NCI-H526 treated with DMSO at 0.1 percent for 48 hours (cell line): ENCODE measurements at regions not wholly inside any gene's neighbourhood (a gene's known extent, or its start where the extent isn't known, plus 50 kb on each side); places are given as distances from the start of the nearest gene placed in this dataset.
"Not testable (repeated sequence)": the region's sequence is repeated elsewhere in the genome, so short reads cannot be mapped to it uniquely, and the experiment has no call there.

ENCODE experiments used
- DNase-seq: peaks from one replicate; lab custom pipeline; 2025; lab: John Stamatoyannopoulos, UW

DNA sequence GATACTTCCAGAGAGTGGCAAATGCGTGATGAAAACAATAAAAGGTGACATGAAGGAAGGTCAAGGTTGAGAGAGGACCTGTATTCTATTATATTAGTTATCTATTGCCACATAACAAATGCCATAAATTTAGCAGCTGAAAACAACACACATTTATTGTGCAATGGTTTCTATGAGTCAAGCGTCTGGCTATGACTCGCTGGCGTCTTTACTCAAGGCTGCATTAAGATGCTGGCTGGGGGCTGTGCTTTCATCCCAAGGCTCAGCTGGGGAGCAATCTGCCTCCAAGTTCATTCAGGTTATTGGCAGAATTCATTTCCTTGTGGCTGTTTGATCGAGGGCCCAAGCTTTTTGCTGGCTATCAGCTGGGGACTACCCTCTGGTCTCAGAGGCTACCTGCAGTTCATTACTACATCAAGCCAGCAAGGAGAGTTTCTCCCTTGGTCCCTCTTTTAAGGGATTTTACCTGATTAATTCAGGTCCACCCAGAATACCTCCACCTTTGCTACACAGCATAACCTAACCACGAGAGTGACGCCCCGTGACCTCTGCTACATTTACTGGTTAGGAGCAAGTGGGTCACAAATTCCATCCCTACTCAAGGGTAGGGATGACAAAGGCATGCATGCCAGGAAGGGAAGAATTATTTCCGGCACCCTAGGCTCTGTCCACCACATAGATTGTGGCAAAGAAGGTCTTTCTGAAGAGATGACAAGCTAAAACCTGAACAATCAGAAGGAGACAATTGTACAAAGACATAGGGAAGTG is 549.1 kb downstream of the MN1 start:
- no peak for DNase-seq

DNA sequence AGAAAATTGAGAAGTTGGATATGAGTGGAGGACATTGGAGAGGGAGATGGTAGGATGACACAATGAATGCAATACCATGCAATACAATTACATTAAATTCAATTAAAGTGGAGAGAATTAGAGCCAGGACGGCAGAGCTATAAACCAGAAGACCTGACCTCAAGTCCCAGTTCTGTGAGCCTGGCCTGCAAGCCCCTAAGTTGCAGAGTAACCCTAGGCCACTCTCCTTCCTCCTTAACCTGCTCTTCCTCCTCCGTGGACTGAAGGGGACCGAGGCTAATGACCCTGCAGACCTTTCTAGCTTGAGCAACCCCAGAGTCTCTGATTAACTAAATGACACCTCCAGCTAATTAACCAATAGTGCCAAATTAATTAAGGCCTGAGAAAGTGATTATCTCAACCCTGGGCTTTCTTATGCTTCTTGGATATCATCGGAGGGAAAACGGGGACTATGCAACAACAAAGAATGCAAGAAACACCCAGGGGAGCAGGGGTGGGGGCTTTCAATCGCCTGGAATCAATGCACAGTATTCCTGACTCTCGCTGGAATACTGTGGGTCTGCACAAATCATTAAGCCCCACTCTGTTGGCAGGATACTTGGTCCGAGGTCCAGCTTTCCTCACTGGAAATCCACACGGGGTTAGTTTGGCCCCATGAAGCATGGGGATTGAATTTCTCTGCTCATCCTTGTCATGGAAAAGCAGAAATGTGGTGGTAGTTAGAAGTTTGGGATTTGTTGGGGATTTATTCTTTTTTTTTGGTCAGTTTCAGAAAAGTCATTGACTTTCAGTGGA is 548.3 kb downstream of the MN1 start:
- DNase-seq = no peak

GRCh38 chr22:27254063-27254462 is 547.5 kb downstream of the MN1 start:
- DNase-seq = not testable (repeated sequence)

DNA sequence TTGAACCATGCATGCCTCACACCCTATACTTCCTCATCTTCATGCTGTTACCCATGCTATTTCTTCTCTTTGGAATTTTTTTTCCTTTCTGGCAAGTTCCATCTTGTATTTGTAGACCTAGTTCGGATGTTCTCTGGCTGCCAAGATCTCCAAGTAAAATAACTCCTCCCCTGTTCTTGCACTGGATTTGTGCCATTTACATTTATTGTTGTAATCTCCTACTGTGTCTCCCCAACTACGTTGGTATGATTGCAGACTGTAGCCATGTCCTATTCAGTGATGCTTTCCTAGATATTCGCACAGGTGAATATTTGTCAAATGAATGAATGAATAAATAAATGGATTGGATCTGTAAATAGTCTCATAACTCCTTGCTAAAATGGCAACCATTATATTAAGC is 546.0 kb downstream of the MN1 start:
- no peak for DNase-seq

DNA sequence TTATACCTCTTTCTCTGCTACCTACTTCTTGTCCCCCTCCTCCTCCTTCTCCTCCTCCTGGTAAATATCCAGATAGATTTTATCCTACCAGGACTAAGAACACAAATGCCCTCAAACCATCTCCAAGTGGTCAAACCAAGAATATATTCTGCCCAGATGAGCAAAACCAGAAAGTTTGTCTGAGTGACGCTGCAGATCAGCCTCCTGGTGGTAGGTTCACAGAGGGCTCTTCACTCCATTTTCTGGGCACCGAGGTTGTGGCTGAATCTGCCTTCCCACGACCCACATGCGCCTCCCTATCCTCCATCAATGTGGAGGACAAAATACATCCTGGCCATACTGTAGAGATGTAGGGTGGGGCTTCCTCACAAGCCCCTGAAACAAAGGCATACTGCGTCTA is 543.6 kb downstream of the MN1 start:
- DNase-seq = no peak

- no peak for DNase-seq
Measured at GRCh38 chr22:27258616-27259172, 542.9 kb downstream of the MN1 start.

GRCh38 chr22:27259433-27259832 is 542.1 kb downstream of the MN1 start:
- no peak for DNase-seq

DNA sequence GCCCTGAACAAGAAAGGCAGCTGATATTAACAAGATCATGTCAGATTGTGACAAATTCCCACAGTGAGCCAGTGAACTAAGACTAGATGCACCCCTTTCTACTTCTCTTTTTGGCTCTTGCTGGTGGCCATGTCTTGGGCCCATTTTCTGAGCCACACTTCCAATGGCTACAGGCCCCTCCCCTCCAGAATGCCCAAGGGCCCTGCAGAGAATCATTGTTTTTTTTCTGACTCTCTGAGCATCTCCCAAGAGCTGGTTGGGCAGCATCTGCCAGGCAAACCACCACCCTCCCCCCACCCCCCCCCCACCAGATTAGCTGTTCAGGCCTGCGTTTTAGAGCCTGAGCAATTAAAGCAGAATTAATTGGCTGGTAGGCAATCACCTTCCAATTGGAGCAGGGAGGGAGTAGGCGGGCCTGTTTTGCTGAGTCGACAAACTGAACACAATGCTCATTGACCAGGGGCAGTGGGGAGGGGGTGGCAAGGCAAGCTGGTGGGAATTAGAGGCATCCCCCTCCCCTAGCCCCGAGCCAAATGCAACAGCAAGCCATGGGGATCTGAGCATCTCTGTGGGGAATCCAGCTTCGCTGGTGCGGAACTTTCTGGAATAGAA is 541.4 kb downstream of the MN1 start:
- DNase-seq = no peak

DNA sequence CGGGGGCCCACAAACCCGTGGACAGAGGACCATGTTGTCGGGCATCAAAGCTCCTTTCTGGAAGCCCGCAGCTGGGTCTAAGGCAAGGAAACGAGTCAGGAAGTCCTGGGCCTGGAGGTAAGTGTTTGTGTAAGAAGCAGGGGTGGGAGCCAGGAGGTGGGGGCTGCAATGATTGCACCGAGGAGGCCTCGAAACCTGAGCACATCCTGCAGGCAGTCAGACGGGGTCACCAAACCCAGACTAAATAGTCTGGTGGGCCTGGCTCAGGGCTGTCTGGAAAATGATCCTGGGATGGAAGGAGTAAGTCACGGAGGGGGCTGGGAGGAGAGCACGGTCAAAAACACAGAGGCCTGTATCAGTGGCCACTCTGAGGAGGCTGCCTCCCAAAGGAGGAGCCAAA is 539.2 kb downstream of the MN1 start:
- DNase-seq = no peak

- DNase-seq = no peak
Measured at GRCh38 chr22:27264184-27264583, 537.4 kb downstream of the MN1 start.

DNA sequence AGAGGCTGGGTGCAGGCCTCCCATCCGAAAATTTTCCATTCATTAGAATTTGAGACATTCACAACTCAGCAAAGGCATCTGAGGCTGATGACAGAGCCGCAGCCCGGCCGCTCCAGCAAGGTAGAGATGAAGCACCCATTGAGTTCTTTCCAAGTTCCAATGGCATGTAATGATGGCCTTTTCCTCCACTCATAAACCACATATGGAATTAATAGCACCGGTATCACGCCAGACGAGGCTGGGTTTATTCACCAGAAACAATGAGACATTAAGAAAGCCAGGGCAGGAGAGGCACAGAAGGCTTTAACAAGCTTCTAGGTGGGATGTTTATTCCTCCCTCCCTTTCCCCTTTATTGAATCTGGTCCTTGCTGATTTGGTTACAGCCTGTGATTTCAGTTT is 534.4 kb downstream of the MN1 start:
- DNase-seq = no peak

GRCh38 chr22:27269751-27270543 is 531.6 kb downstream of the MN1 start:
- DNase-seq = no peak

DNA sequence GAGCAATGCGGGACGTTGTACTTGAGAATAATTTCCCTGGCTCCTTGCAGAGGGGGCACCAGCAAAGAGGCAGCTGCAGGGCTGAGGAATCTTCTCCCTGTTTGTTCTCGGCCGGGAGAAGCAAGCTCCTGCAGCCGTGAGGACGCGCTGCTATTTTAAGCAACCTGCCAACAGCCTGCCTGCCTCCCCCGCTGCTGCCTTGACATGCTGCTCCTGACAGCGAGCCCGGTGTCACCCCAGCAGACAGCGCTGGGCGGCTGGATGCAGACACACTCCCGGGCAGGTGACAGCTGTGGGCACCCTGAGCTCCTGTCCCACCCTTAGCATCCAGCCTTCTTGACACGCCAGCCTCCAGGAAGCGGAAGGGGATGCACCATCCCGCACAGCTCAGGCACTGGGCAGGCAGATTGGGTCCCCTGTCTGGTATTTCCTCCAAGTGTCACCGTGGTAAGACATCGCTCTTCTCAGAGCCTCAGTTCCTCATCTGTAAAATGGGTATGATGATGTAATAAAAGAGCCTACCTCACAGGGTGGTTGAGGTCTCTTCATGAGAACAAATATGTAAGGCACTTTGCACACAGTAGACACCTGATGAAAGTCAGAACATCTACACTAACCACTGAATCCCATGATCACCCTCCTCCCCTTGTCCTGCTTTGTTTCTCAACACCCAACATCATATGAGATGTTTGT is 530.6 kb downstream of the MN1 start:
- DNase-seq = no peak

DNA sequence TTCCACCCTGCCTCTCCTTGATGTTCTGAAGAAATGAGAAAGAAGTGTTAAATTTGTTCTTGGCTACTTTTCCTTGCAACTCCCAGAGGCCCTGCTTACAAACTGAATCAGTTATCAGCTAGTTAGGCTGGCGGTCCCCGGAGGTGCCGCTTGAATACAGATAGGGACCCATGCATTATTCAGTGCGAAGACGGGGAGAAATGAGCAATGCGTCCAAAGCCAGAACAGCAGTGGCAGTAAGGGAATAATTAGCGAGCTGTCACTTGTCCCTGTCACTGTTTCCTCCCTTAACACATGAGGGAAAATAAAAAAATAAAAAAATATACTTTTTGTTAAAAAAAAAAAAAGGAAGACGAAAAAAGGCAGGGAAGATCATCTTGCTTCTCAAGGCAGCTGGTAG is 528.1 kb downstream of the MN1 start:
- no peak for DNase-seq

GRCh38 chr22:27273853-27274252 is 527.7 kb downstream of the MN1 start:
- no peak for DNase-seq

- DNase-seq = no peak
Measured at GRCh38 chr22:27274770-27275449, 526.6 kb downstream of the MN1 start.

- DNase-seq = no peak
Measured at GRCh38 chr22:27278946-27279345, 522.6 kb downstream of the MN1 start.

DNA sequence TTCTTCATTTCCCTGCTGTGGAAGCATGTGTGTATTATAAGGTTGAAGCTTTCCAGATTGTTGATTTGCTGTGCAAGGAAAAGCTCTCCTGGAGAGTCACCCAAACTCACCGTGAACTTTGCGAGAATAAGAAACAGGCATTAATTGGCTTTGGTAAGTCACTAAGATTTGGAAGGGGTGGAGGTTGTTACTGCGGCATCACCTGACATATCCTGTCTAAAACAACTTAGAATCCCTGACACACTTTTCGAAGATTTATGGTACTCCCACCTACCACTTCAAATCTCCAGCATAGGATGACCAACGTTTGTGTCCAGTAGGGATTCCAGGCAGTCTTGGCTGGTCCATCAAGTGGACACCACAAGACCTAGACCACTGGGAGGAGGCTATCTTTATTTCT is 518.3 kb downstream of the MN1 start:
- DNase-seq = no peak

DNA sequence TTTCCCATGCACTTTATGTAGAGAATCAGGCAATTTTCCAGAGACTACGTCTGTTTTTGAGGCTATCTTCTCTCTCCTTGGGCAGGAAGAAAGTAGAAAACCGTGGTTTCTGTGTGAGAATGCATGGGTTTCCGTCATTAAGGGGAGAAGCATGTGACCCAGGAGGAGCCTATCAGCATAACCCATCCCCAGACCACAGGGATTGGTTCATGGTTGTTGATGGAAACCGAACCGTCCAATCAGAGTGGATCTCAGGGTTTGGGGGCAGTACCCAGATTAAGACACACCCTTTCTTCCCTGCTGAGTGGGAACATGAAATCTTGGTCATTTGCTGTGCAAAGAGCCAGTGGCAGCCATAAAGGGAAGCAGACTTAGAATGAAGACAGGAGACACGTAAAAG is 517.8 kb downstream of the MN1 start:
- DNase-seq = no peak

DNA sequence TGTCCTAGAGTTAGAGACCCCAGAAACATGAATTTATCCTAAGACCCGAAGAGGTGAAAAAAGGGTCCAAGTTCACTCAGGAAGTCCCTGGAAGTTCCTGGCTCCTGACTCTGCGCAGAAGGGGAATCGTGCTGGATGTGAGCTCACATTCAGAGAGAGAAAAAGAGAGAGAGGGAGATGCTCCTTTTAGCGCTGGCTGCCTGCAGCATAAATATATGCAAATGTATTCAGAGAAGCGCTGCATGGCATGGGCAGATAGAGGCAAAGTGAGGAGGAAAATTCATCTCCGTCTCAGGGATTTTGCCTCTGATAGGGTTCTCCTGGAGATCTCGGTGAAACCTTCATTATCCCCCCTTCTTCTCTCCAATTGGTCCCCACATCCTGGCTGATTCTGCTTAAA is 517.2 kb downstream of the MN1 start:
- peak; percentile 13 for DNase-seq

- DNase-seq = no peak
Measured at GRCh38 chr22:27286711-27287110, 514.8 kb downstream of the MN1 start.
